Fibroblast of the conjunctiva (primary cell): ENCODE measurements at regions not wholly inside any gene's neighbourhood (a gene's known extent, or its start where the extent isn't known, plus 50 kb on each side); places are given as distances from the start of the nearest gene placed in this dataset.

Source experiments
- DNase-seq: peaks from one replicate; pipeline ENCODE4 v3.0.0-alpha.2; 2010; ENCODE audit warnings: low read depth

DNA sequence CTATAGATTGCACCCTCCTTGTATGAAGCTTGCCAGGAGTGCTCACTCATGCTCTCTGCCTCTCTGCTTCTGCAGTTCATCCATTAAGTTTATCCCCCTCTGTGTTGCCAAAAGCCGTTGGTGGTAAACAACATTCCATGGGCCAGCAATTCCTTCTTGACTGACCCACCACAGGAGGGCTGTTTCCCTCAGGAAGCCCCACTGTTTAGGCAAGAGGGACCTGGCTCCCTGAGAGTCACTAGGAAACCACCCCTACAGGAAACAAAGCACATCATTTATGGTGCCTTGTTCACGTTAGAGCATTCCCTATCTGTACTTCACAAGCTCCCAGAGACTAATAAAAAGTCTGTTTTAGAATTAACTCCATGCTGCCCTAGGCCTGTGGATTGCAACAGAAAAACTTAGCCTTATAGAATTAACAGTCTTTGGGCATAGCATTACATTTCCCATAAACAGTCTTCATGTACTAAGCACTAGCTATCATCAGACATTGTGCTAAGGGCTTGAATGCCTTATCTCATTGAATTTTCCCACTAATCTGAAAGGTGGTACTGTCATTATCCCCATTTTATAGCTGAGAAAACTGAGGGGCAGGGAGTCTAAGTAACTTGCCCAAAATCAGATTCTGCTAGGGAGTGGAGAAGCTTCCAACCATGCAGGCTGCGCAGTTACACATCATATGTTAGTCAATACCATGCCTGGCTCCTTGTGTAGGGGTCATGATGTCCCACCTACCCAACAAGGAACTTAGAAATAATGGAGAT, 149.9 kb downstream of the SHQ1 start:
- DNase-seq, result no peak

DNA sequence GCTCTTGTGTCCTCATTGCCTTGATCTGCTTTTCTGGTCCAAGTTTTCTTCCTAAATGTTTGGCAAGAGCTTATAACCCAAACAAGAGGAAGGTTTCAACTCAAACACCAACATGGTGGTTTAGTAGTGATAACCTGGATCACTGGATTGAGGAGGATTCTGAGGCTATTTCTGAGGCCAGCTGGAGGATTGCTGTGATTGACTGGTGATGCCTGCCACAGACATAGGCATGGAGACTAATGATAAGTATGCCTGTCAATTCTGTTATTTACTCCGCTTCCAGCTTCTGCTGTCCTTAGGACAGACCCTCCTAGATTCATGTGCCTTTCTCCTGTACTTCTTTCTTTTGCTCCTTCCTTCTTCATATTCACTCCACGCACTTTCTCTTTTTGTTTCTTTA, 150.5 kb downstream of the SHQ1 start:
- DNase-seq, result no peak

DNA sequence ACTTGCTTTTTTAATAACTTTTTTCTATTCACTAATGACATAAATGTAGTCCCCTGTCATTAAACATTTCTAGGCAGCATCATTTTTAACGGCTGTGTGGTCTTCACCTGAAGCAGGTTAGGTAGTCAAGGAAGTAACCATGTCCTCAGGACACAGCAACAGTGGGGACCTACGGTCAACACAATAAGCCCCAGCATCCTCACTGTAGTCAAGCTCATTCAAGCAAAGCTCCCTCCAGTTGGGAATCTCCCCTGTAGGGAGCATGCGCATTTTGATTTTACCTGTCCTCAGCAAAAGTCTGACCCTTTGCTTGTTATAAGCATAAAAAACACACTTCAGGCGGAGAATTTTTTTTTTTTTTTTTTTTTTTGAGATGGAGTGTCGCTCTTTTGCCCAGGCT, 151.4 kb downstream of the SHQ1 start:
- DNase-seq, result no peak

GRCh38 chr3:72694398-72694797, 153.8 kb downstream of the SHQ1 start:
- no peak for DNase-seq

DNA sequence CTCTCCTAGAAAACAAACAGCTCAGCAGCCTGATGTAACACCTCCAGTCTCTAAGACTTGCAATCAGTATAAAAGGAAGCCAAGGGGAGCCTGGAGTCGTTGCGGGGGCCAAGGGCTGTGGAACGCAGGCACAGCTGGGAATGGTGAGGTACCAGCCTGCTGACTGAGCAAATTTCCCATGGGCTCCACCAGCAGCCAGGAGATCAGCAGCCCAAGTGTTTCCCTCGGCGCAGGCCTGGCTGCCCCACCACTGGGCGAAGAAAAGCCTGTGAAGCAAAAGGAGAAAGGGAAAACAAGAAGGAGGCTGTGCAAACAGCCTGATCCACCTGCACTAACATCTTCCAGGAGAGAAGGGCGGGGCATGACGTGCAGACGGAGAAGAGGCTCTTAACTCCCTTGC, 155.3 kb downstream of the SHQ1 start:
- no peak for DNase-seq

GRCh38 chr3:72690629-72691028, 157.6 kb downstream of the SHQ1 start:
- no peak for DNase-seq

DNA sequence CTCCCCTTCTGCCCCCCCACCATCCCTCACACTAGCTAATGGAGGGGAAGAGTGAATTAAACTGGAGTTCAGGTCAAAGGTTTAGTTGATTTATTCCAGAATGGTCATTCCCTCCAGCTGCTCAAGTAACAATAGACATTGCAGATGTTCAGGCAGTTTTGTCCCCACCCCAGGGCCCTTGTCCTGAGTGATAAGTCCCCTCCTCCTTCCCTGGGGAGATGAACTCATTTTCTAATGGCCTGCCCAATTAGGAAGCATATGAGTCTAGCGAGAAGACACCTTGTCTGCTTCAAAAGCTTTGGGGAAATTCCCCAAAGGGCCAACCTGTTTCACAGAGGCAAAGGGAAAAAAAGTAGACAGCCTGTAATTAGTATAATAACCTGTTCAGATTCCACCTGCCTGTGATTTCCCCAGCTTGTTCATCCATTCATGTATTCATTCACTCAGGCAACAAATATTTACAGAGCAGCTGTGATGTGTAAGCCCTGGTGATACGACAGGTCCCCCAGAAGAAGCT, 165.3 kb downstream of the SHQ1 start:
- no peak for DNase-seq

DNA sequence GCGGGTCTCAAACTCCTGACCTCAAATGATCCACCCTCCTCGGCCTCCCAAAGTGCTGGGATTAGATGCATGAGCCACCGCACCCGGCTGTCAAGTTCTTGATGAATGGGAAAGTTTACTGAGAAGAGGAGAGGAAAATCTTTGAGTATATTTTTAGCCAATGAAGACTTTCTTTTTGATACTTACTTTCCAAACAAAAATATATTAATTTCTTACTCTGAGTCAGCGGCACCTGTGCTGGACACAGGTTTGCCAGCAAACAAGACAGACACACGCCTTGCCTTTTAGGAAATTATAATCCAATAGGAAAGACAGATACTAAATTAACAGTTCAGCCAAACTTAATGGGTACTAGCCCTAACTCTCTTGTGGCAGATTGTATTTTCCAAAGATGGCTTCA, 166.6 kb downstream of the SHQ1 start:
- no peak for DNase-seq

DNA sequence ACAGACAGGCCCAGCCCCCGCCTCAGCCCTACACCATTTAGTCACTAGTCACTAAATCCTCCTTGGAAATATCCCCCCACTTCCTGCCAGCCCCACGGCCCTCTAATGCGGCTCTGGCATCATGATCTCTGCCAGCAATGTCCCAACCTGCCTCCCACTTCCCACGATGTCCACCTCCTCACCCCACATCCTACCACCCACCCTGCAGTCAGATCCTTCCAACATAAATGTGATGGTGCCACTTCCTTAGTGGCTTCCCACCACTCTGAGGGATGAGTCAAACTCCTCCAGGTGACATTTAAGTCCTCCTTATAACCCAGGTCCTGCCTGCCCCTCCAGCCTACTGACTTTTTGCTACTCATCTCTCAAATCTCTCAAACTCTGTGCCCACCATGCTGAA, 167.5 kb downstream of the SHQ1 start:
- DNase-seq, result no peak

GRCh38 chr3:72679540-72680198, 168.6 kb downstream of the SHQ1 start:
- DNase-seq, result no peak

DNA sequence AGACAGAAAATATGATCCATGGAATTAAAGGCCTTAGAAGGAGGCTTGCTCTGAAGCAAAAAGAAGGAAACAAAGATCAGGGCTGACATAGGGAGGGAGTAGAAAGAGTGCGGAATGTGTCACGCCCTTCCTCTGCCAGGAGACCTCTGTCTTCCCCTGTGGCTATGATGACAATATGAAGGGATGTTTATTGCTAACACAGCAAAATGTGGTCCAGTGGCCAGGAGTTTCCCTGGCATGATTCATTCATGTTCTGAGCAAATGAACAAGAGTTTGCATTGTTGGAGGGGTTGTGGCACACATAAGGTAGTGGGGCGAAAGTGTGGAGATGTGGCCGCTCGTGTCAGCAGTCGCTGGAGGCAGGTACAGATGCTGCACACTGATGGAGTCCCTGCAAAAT, 169.4 kb downstream of the SHQ1 start:
- no peak for DNase-seq

GRCh38 chr3:72678380-72678779, 169.9 kb downstream of the SHQ1 start:
- no peak for DNase-seq

DNA sequence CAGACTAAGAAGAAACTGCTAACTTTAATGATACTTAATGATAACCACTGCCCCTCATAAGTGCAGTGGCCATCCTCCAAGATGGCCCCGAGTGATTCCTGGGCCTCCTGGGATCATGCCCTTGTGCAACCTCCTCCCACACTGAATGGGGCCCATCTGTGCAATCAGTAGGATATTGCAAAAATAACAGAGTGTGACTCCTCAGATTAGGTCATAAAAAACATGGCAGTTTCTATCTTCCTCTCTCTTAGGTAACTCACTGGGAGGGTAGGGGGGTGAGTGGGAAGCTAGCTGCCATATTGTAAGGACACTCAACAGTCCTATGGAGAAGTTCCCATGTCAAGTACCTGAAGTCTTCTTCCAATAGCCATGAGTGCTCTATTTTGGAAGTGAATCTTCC, 173.0 kb downstream of the SHQ1 start:
- no peak for DNase-seq

- no peak for DNase-seq
These were observed 175.1 kb downstream of the SHQ1 start for GRCh38 chr3:72673011-72673771.

DNA sequence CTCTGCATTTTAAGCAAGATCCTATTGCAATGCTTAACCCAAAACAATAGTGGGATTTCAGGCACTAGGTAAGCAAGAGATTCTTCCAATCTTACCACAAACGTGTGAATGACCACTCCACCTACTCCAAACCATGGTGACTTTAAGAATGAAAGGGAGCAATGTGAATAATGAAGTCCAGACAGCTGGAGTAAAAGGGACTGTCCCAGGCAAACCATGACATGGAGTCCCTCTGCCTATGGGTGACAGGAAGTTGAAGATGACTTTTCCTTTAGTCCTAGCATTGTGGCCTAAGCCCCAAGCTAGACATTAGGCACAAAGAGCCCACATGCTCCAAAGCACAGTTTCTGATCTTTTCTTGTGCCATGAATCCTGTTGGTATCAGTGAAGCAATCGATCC, 179.0 kb downstream of the SHQ1 start:
- DNase-seq, result no peak

DNA sequence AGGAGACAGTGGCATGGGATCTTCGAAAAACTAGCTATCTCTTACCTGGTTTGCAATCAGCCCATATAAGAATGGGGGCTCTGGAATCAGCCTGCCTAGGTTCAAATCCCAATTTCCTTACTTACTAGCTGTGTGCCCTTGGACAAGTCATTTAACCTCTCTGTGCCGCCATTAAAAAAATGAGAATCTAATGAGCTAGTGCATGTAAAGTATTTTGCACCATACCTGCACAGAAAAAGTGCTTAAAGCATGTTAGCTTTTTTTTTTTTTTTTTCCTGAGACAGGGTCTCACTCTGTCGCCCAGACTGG, 181.8 kb downstream of the SHQ1 start:
- DNase-seq, result no peak

- no peak for DNase-seq
These were observed 182.4 kb downstream of the SHQ1 start for GRCh38 chr3:72665701-72666446.

- no peak for DNase-seq
These were observed 183.1 kb downstream of the SHQ1 start for GRCh38 chr3:72665103-72665502.

- peak; percentile 61 for DNase-seq
These were observed 183.9 kb downstream of the SHQ1 start for GRCh38 chr3:72664184-72664975.

DNA sequence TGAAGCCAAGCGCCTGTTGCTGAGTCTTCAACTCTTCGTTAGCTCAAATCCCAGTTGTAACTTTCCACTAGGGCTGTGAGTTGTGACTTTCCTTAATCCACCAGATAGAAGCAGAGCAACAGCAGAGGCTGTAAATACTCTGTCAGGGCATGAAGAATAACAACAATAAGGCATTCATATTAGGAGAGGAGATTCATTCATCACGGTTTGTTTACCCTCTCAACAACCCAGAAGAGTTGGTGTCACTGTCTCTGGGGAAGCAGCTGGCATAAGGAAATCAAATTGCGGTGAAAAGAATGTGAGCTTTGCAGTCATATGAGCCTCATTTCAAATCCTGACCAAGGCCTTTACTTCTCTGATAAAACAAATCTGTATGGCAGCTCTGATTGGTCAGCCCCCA, 184.8 kb downstream of the SHQ1 start:
- DNase-seq, result no peak

- DNase-seq, result peak; percentile 87
These were observed 187.2 kb downstream of the SHQ1 start for GRCh38 chr3:72661115-72661457.
